Progenitor cell of endocrine pancreas (in vitro differentiated cells): ENCODE measurements at regions not wholly inside any gene's neighbourhood (a gene's known extent, or its start where the extent isn't known, plus 50 kb on each side); places are given as distances from the start of the nearest gene placed in this dataset.

Experiments used
- DNase-seq: peaks from one replicate; pipeline ENCODE4 v3.0.0; 2021; ENCODE audit warnings: low spot score; ENCODE audit not compliant: unreplicated experiment
- H3K27ac Mint-ChIP-seq: 2 replicates; pipeline ENCODE4 v1.8.0; 2021; ENCODE audit warnings: mild to moderate bottlenecking, moderate library complexity, mixed read lengths
- H3K27me3 Mint-ChIP-seq: 2 replicates; pipeline ENCODE4 v1.8.0; 2021; ENCODE audit warnings: mixed read lengths
- H3K36me3 Mint-ChIP-seq: 2 replicates; pipeline ENCODE4 v1.8.0; 2022; ENCODE audit warnings: mixed read lengths; ENCODE audit not compliant: insufficient read depth
- H3K4me1 Mint-ChIP-seq: 2 replicates; pipeline ENCODE4 v1.8.0; 2021; ENCODE audit warnings: low read depth, mixed read lengths
- H3K4me3 Mint-ChIP-seq: 2 replicates; pipeline ENCODE4 v1.8.0; 2021; ENCODE audit warnings: low read depth, mild to moderate bottlenecking, moderate library complexity, mixed read lengths
- H3K9me3 Mint-ChIP-seq: 2 replicates; pipeline ENCODE4 v1.8.0; 2021; ENCODE audit warnings: low read depth, mixed read lengths
- CTCF ChIP-seq: fragments of 200-600 bp; sonication (generic); IDR thresholded peaks from one replicate; pipeline ENCODE4 v1.5.0; 2021; ENCODE audit warnings: antibody characterized with exemption, mild to moderate bottlenecking; ENCODE audit not compliant: unreplicated experiment

GRCh38 chr1:232439011-232439410 lies 190.9 kb downstream of the SIPA1L2 start:
- Mint-ChIP-seq H3K4me1 (peaks cover 5% of the 10 kb centered on the region), H3K27me3 (no peaks in the 10 kb centered on the region), H3K9me3 (no peaks in the 10 kb centered on the region), H3K27ac (no peak overlapping the region), H3K36me3 (peaks cover 39% of the 10 kb centered on the region), H3K4me3 (no peak overlapping the region)
- no peak for DNase-seq
- no peak for TF ChIP-seq CTCF

GRCh38 chr1:232438476-232438875 lies 191.5 kb downstream of the SIPA1L2 start:
- H3K4me1 Mint-ChIP-seq, result peaks cover 2% of the 10 kb centered on the region
- no peaks in the 10 kb centered on the region for H3K27me3 Mint-ChIP-seq
- DNase-seq, result no peak
- peaks cover 39% of the 10 kb centered on the region for H3K36me3 Mint-ChIP-seq
- TF ChIP-seq CTCF, result no peak
- H3K9me3 Mint-ChIP-seq, result no peaks in the 10 kb centered on the region
- H3K4me3 Mint-ChIP-seq, result no peak overlapping the region
- no peak overlapping the region for H3K27ac Mint-ChIP-seq

- Mint-ChIP-seq H3K4me3 (no peak overlapping the region), H3K9me3 (no peaks in the 10 kb centered on the region), H3K27ac (no peak overlapping the region), H3K4me1 (no peaks in the 10 kb centered on the region), H3K27me3 (no peaks in the 10 kb centered on the region), H3K36me3 (peaks cover 35% of the 10 kb centered on the region)
- no peak for DNase-seq
- no peak for TF ChIP-seq CTCF
Observed at GRCh38 chr1:232437510-232437909, 192.4 kb downstream of the SIPA1L2 start.

GRCh38 chr1:232435729-232436128 lies 194.2 kb downstream of the SIPA1L2 start:
- H3K4me1 Mint-ChIP-seq, result peaks cover 2% of the 10 kb centered on the region
- peaks cover 34% of the 10 kb centered on the region for H3K36me3 Mint-ChIP-seq
- no peak overlapping the region for H3K27ac Mint-ChIP-seq
- no peaks in the 10 kb centered on the region for H3K27me3 Mint-ChIP-seq
- no peaks in the 10 kb centered on the region for H3K9me3 Mint-ChIP-seq
- DNase-seq, result no peak
- no peak for TF ChIP-seq CTCF
- no peak overlapping the region for H3K4me3 Mint-ChIP-seq

- peaks cover 23% of the 10 kb centered on the region for H3K36me3 Mint-ChIP-seq
- H3K4me1 Mint-ChIP-seq, result peaks cover 13% of the 10 kb centered on the region
- H3K9me3 Mint-ChIP-seq, result no peaks in the 10 kb centered on the region
- no peak for TF ChIP-seq CTCF
- H3K27me3 Mint-ChIP-seq, result no peaks in the 10 kb centered on the region
- no peak for DNase-seq
- no peak overlapping the region for H3K4me3 Mint-ChIP-seq
- no peak overlapping the region for H3K27ac Mint-ChIP-seq
Observed at GRCh38 chr1:232432313-232432712, 197.6 kb downstream of the SIPA1L2 start.
